ENCODE measurements at regions not wholly inside any gene's neighbourhood (a gene's known extent, or its start where the extent isn't known, plus 50 kb on each side); places are given as distances from the start of the nearest gene placed in this dataset.
A peak's percentile ranks its signal among the peaks of the same experiment; 100 is the strongest.
"Not testable (repeated sequence)": the region's sequence is repeated elsewhere in the genome, so short reads cannot be mapped to it uniquely, and the experiment has no call there.

- no peak for DNase-seq (ENCODE audit: low read depth)
These were observed 497.8 kb upstream of the ARID1B start for GRCh38 chr6:156279261-156279969.

GRCh38 chr6:156273065-156273711 lies 504.0 kb upstream of the ARID1B start:
- DNase-seq (ENCODE audit: low read depth): no peak

- DNase-seq (ENCODE audit: low read depth): peak; percentile 1
These were observed 507.3 kb upstream of the ARID1B start for GRCh38 chr6:156269751-156270369.

- DNase-seq (ENCODE audit: low read depth): no peak
These were observed 508.3 kb upstream of the ARID1B start for GRCh38 chr6:156268849-156269248.

- DNase-seq (ENCODE audit: low read depth): no peak
These were observed 515.2 kb upstream of the ARID1B start for GRCh38 chr6:156262014-156262413.

GRCh38 chr6:156260815-156261214 lies 516.4 kb upstream of the ARID1B start:
- DNase-seq (ENCODE audit: low read depth): no peak

GRCh38 chr6:156258981-156259380 lies 518.2 kb upstream of the ARID1B start:
- no peak for DNase-seq (ENCODE audit: low read depth)

- DNase-seq (ENCODE audit: low read depth): no peak
These were observed 521.0 kb upstream of the ARID1B start for GRCh38 chr6:156256161-156256560.

GRCh38 chr6:156254240-156254639 lies 522.9 kb upstream of the ARID1B start:
- no peak for DNase-seq (ENCODE audit: low read depth)

- no peak for DNase-seq (ENCODE audit: low read depth)
These were observed 526.6 kb upstream of the ARID1B start for GRCh38 chr6:156250593-156250992.

- no peak for DNase-seq (ENCODE audit: low read depth)
These were observed 535.0 kb upstream of the ARID1B start for GRCh38 chr6:156242206-156242605.

GRCh38 chr6:156231026-156231765 lies 546.0 kb upstream of the ARID1B start:
- DNase-seq (ENCODE audit: low read depth): no peak

- DNase-seq (ENCODE audit: low read depth): no peak
These were observed 557.2 kb upstream of the ARID1B start for GRCh38 chr6:156219973-156220372.

- DNase-seq (ENCODE audit: low read depth): no peak
These were observed 571.5 kb upstream of the ARID1B start for GRCh38 chr6:156205678-156206077.

- no peak for DNase-seq (ENCODE audit: low read depth)
These were observed 578.0 kb upstream of the ARID1B start for GRCh38 chr6:156199182-156199581.

- no peak for DNase-seq (ENCODE audit: low read depth)
These were observed 579.7 kb upstream of the ARID1B start for GRCh38 chr6:156197513-156197912.

GRCh38 chr6:156194981-156195380 lies 582.2 kb upstream of the ARID1B start:
- DNase-seq (ENCODE audit: low read depth): no peak

- DNase-seq (ENCODE audit: low read depth): no peak
These were observed 583.8 kb upstream of the ARID1B start for GRCh38 chr6:156193381-156193780.

GRCh38 chr6:156191895-156192294 lies 585.3 kb upstream of the ARID1B start:
- no peak for DNase-seq (ENCODE audit: low read depth)

- DNase-seq (ENCODE audit: low read depth): not testable (repeated sequence)
These were observed 585.8 kb upstream of the ARID1B start for GRCh38 chr6:156191390-156191789.

GRCh38 chr6:156190270-156190669 lies 586.9 kb upstream of the ARID1B start:
- no peak for DNase-seq (ENCODE audit: low read depth)

GRCh38 chr6:156189714-156190113 lies 587.5 kb upstream of the ARID1B start:
- no peak for DNase-seq (ENCODE audit: low read depth)

GRCh38 chr6:156189195-156189594 lies 588.0 kb upstream of the ARID1B start:
- no peak for DNase-seq (ENCODE audit: low read depth)
